AG09309 (cell line): ENCODE measurements at regions not wholly inside any gene's neighbourhood (a gene's known extent, or its start where the extent isn't known, plus 50 kb on each side); places are given as distances from the start of the nearest gene placed in this dataset.

Experiments used
- DNase-seq: peaks from one replicate; pipeline ENCODE4 v3.0.0-alpha.2; 2010; ENCODE audit warnings: low read depth
- H3K4me3 ChIP-seq: 2 replicates; pipeline ENCODE4 v1.5.1; 2011; ENCODE audit warnings: mild to moderate bottlenecking, low read depth, low read length, moderate library complexity; ENCODE audit not compliant: control insufficient read depth
- TF ChIP-seq, protein P1 (sequence below): IDR thresholded peaks from 2 replicates; pipeline ENCODE4 v1.5.1; 2011; ENCODE audit warnings: mild to moderate bottlenecking, low read depth, low read length, inconsistent platforms; ENCODE audit not compliant: insufficient read depth, control insufficient read depth; ENCODE audit errors: missing control alignments

DNA sequence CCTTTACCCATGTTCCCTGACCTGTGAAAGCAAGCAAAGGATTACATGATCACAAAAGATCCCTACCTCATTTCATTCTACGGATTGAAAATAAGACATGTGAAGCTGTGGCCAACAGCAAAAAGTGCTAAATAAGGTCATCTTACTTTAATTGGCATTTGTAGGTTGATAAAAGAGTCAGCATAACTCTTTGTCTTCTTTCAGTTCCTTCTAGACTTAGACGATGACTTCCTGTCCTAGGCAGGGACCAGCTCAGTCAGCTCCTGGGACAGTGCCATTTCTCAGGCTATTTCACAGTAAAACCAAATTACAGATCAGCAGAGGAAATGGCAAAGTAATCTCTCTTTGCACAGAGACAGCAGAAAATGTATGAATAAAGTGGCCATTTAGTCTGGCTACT, 480.7 kb downstream of the RFPL4B start:
- TF ChIP-seq, protein P1, sequence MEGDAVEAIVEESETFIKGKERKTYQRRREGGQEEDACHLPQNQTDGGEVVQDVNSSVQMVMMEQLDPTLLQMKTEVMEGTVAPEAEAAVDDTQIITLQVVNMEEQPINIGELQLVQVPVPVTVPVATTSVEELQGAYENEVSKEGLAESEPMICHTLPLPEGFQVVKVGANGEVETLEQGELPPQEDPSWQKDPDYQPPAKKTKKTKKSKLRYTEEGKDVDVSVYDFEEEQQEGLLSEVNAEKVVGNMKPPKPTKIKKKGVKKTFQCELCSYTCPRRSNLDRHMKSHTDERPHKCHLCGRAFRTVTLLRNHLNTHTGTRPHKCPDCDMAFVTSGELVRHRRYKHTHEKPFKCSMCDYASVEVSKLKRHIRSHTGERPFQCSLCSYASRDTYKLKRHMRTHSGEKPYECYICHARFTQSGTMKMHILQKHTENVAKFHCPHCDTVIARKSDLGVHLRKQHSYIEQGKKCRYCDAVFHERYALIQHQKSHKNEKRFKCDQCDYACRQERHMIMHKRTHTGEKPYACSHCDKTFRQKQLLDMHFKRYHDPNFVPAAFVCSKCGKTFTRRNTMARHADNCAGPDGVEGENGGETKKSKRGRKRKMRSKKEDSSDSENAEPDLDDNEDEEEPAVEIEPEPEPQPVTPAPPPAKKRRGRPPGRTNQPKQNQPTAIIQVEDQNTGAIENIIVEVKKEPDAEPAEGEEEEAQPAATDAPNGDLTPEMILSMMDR, result no peak
- DNase-seq, result no peak
- H3K4me3 ChIP-seq, result no peak overlapping the region

GRCh38 chr6:112831022-112831421, 483.9 kb downstream of the RFPL4B start:
- DNase-seq, result no peak
- TF ChIP-seq, protein P1, result no peak

GRCh38 chr6:112833581-112834131, 486.5 kb downstream of the RFPL4B start:
- no peak overlapping the region for H3K4me3 ChIP-seq
- TF ChIP-seq, protein P1, result no peak
- no peak for DNase-seq

More at GRCh38 chr6:112831022-112831421, 483.9 kb downstream of the RFPL4B start:
- no peak overlapping the region for H3K4me3 ChIP-seq

DNA sequence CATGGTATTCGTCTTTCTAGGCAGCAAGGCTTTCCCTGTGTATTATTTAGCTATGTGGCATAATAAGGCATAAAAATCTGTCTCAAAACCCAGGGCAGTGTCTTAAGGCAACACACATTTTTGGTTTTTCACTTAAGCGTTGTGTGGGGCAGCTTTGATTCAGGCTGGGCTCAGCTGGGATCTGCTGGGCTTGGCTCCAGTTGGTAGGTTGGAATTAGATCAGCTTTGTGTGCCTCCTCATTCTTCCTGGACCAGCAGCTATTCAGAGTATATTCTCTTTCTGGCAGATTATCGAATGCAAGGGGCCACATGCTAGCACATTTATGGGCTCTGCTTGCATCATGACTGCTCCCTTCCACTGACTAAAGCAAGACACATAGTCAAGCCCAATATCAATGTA, 487.9 kb downstream of the RFPL4B start:
- no peak overlapping the region for H3K4me3 ChIP-seq
- TF ChIP-seq, protein P1, result no peak
- no peak for DNase-seq

DNA sequence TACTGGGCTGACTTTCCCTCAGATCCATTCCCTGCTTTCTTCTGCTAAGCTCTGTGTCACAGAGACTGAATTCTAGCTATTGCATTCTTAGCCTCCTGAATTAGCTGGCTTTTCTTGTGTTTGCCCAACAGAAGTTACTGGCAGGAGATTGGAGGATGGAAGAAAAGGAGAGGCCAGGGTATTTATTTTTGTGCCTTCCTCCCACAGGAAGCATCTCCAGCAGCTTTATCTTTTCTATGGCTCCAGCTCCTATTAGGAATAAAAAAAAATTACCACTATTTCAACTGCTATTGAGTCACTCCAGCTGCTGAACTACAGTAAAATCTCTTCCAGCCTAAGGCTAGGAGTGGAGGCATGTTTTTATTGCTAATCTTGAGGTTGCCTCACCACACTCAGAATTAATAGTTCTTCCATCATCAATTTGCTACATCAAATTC, 492.4 kb downstream of the RFPL4B start:
- H3K4me3 ChIP-seq, result no peak overlapping the region
- TF ChIP-seq, protein P1, result no peak
- DNase-seq, result peak; percentile 97

DNA sequence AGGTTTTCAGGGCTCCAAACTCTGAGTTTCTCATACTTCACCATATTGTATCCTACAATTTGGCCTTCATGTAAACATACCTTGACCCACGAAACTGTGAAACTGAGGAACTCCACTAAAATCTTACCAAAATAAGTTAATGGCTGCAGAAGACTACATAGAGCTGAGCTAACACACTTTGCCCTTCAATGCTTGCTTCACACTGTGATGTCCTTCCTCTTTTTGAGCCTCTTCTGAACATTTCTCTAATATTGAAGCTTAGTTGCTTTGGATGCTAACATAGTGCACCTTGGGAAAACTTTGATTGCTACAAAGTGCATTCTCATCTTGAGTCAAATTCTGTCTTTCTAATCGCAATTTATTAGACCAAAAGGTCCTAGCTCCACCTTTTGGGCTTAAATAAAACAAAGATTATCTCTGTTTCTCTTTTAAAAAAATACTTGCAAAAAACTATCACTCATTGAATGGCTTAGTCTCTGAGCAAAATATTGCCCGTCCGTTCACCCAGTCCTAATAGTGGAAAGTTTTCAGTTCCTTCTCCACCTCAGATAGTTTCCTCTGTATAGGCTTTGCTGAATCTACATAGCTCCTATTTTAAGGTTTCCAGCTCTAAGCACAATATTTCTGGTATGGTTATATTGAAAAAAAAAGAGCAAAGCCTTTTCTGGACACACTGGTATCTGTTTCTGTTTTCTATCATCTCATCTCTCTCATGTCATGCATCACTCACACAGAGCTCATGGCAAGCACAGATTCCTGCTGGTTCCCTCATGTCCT, 494.6 kb downstream of the RFPL4B start:
- DNase-seq, result no peak
- TF ChIP-seq, protein P1, result no peak
- H3K4me3 ChIP-seq, result no peak overlapping the region
